ENCODE measurements at regions not wholly inside any gene's neighbourhood (a gene's known extent, or its start where the extent isn't known, plus 50 kb on each side); places are given as distances from the start of the nearest gene placed in this dataset.

DNA sequence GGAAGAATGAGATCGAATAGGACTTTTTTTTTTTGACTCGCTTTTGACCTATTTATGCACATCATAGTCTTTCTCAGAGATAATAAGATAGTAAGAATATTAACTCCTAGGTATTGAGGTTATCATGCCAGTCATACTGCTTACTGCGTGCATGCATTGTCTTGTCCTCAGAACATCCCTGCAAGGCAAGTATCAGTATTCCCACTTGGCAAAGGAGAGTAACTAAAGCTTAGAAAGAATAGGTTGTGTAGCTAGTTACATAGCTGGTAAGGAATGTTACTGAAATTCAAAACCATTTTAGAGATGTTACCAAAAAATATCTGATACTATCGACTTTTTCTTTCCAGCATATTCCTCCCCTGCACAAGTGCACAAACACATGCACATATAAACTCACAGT, 296.1 kb upstream of the CLINT1 start:
- H3K27ac Mint-ChIP-seq (ENCODE audit: low read depth) = no peak overlapping the region
- ATAC-seq (replicated peaks; ENCODE audit: extremely low read depth, poor library complexity, severe bottlenecking) = no peak
- no peaks in the 10 kb centered on the region for H3K4me1 Mint-ChIP-seq
- H3K4me3 Mint-ChIP-seq = no peak overlapping the region
- no peak for DNase-seq (ENCODE audit: low spot score in 2 of 2)
- H3K36me3 Mint-ChIP-seq (ENCODE audit: insufficient read depth) = no peaks in the 10 kb centered on the region
- H3K27me3 Mint-ChIP-seq = peaks cover 16% of the 10 kb centered on the region
- no peaks in the 10 kb centered on the region for H3K9me3 Mint-ChIP-seq

GRCh38 chr5:158154226-158155005, 295.5 kb upstream of the CLINT1 start:
- Mint-ChIP-seq H3K36me3 (ENCODE audit: insufficient read depth) (no peaks in the 10 kb centered on the region), H3K27ac (ENCODE audit: low read depth) (no peak overlapping the region), H3K4me3 (no peak overlapping the region), H3K9me3 (no peaks in the 10 kb centered on the region), H3K4me1 (no peaks in the 10 kb centered on the region), H3K27me3 (peaks cover 16% of the 10 kb centered on the region)
- DNase-seq (ENCODE audit: low spot score in 2 of 2) (no peak), ATAC-seq (replicated peaks; ENCODE audit: extremely low read depth, poor library complexity, severe bottlenecking) (no peak)

GRCh38 chr5:158153508-158153907, 294.6 kb upstream of the CLINT1 start:
- ATAC-seq (replicated peaks; ENCODE audit: extremely low read depth, poor library complexity, severe bottlenecking) (no peak), DNase-seq (ENCODE audit: low spot score in 2 of 2) (no peak)
- H3K4me3 Mint-ChIP-seq = no peak overlapping the region
- peaks cover 16% of the 10 kb centered on the region for H3K27me3 Mint-ChIP-seq
- no peak overlapping the region for H3K27ac Mint-ChIP-seq (ENCODE audit: low read depth)
- H3K36me3 Mint-ChIP-seq (ENCODE audit: insufficient read depth) = no peaks in the 10 kb centered on the region
- H3K4me1 Mint-ChIP-seq = no peaks in the 10 kb centered on the region
- H3K9me3 Mint-ChIP-seq = no peaks in the 10 kb centered on the region

DNA sequence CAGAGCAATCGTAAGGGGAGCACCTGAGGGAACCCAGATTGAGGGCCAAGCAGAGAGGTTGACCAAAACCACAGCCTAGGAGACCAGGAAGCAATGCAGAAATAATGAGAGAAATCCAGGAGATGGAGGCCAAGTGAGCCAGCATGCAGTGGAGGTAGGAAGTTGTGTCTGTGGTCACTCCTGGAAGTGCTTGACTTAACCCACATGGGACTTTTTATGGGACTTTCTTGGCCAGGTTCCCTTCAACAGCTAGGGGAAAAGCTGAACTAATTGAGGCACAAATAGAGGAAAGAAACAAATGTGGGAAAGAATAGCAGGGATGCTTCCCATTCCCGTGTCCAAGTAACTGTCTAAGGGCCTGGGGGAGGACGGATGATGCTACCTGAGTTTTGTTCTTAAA, 293.2 kb upstream of the CLINT1 start:
- no peaks in the 10 kb centered on the region for H3K4me1 Mint-ChIP-seq
- H3K9me3 Mint-ChIP-seq = no peaks in the 10 kb centered on the region
- no peak overlapping the region for H3K4me3 Mint-ChIP-seq
- H3K36me3 Mint-ChIP-seq (ENCODE audit: insufficient read depth) = no peaks in the 10 kb centered on the region
- H3K27ac Mint-ChIP-seq (ENCODE audit: low read depth) = no peak overlapping the region
- ATAC-seq (replicated peaks; ENCODE audit: extremely low read depth, poor library complexity, severe bottlenecking) (no peak), DNase-seq (ENCODE audit: low spot score in 2 of 2) (no peak)
- peaks cover 16% of the 10 kb centered on the region for H3K27me3 Mint-ChIP-seq

DNA sequence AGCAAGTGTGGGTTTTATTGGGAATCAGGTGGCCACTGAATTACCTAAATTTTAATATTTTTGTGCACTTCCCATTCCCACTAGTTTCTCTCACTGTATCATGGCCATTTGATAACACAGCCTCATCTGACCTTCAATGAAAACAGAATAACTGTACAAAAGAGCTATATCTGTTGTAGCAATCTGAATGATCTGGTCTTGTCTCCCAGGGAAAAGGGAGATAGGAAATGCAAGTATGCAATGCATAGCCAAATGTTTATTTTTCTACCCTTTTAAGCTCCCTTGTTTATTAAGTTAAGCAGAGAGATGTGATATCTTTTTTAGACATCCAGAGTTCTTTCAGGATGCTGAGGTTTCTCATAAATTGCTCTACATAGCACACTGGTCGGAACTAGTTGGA, 288.3 kb upstream of the CLINT1 start:
- H3K27ac Mint-ChIP-seq (ENCODE audit: low read depth) = no peak overlapping the region
- H3K4me1 Mint-ChIP-seq = no peaks in the 10 kb centered on the region
- H3K27me3 Mint-ChIP-seq = no peaks in the 10 kb centered on the region
- no peak overlapping the region for H3K4me3 Mint-ChIP-seq
- ATAC-seq (replicated peaks; ENCODE audit: extremely low read depth, poor library complexity, severe bottlenecking) = no peak
- no peaks in the 10 kb centered on the region for H3K36me3 Mint-ChIP-seq (ENCODE audit: insufficient read depth)
- no peaks in the 10 kb centered on the region for H3K9me3 Mint-ChIP-seq
- DNase-seq (ENCODE audit: low spot score in 2 of 2) = no peak

GRCh38 chr5:158145827-158146226, 286.9 kb upstream of the CLINT1 start:
- DNase-seq (ENCODE audit: low spot score in 2 of 2) (no peak), ATAC-seq (replicated peaks; ENCODE audit: extremely low read depth, poor library complexity, severe bottlenecking) (no peak)
- H3K4me3 Mint-ChIP-seq = no peak overlapping the region
- H3K4me1 Mint-ChIP-seq = no peaks in the 10 kb centered on the region
- no peak overlapping the region for H3K27ac Mint-ChIP-seq (ENCODE audit: low read depth)
- no peaks in the 10 kb centered on the region for H3K36me3 Mint-ChIP-seq (ENCODE audit: insufficient read depth)
- no peaks in the 10 kb centered on the region for H3K9me3 Mint-ChIP-seq
- H3K27me3 Mint-ChIP-seq = no peaks in the 10 kb centered on the region

GRCh38 chr5:158143081-158143480, 284.1 kb upstream of the CLINT1 start:
- Mint-ChIP-seq H3K27ac (ENCODE audit: low read depth) (no peak overlapping the region), H3K27me3 (peaks cover 9% of the 10 kb centered on the region), H3K4me3 (no peak overlapping the region), H3K9me3 (no peaks in the 10 kb centered on the region), H3K4me1 (no peaks in the 10 kb centered on the region), H3K36me3 (ENCODE audit: insufficient read depth) (no peaks in the 10 kb centered on the region)
- ATAC-seq (replicated peaks; ENCODE audit: extremely low read depth, poor library complexity, severe bottlenecking) (no peak), DNase-seq (ENCODE audit: low spot score in 2 of 2) (no peak)

DNA sequence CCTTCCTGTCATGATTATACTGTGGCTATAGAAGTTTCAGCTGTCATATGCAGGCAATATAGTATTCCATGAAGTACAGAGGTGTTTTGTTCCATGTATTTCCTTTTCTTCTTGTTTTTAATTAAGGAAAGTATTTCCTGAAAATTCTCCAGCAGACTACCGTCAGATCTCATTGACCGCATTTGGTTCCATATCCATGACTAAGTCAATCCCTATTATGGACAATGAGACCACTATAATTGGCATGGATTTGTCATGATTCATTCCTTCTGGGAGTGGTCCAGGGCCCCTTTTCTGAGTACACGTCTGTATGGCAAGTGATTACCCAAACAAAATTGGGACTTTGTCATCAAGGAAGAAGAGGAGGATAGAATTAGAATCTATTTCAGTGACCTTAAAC, 283.2 kb upstream of the CLINT1 start:
- DNase-seq (ENCODE audit: low spot score in 2 of 2) (no peak), ATAC-seq (replicated peaks; ENCODE audit: extremely low read depth, poor library complexity, severe bottlenecking) (no peak)
- H3K27ac Mint-ChIP-seq (ENCODE audit: low read depth) = no peak overlapping the region
- H3K9me3 Mint-ChIP-seq = no peaks in the 10 kb centered on the region
- peaks cover 9% of the 10 kb centered on the region for H3K27me3 Mint-ChIP-seq
- H3K4me3 Mint-ChIP-seq = no peak overlapping the region
- no peaks in the 10 kb centered on the region for H3K36me3 Mint-ChIP-seq (ENCODE audit: insufficient read depth)
- no peaks in the 10 kb centered on the region for H3K4me1 Mint-ChIP-seq

GRCh38 chr5:158140120-158140731, 281.3 kb upstream of the CLINT1 start:
- H3K36me3 Mint-ChIP-seq (ENCODE audit: insufficient read depth) = no peaks in the 10 kb centered on the region
- no peaks in the 10 kb centered on the region for H3K9me3 Mint-ChIP-seq
- peaks cover 9% of the 10 kb centered on the region for H3K27me3 Mint-ChIP-seq
- no peak overlapping the region for H3K27ac Mint-ChIP-seq (ENCODE audit: low read depth)
- no peak for ATAC-seq (replicated peaks; ENCODE audit: extremely low read depth, poor library complexity, severe bottlenecking)
- no peak overlapping the region for H3K4me3 Mint-ChIP-seq
- no peaks in the 10 kb centered on the region for H3K4me1 Mint-ChIP-seq
- DNase-seq (ENCODE audit: low spot score in 2 of 2) = no peak

GRCh38 chr5:158139161-158139560, 280.2 kb upstream of the CLINT1 start:
- Mint-ChIP-seq H3K36me3 (ENCODE audit: insufficient read depth) (no peaks in the 10 kb centered on the region), H3K27ac (ENCODE audit: low read depth) (no peak overlapping the region), H3K27me3 (peaks cover 18% of the 10 kb centered on the region), H3K4me3 (no peak overlapping the region), H3K4me1 (no peaks in the 10 kb centered on the region), H3K9me3 (no peaks in the 10 kb centered on the region)
- DNase-seq (ENCODE audit: low spot score in 2 of 2) = no peak
- ATAC-seq (replicated peaks; ENCODE audit: extremely low read depth, poor library complexity, severe bottlenecking) = no peak

GRCh38 chr5:158135682-158136179, 276.8 kb upstream of the CLINT1 start:
- H3K36me3 Mint-ChIP-seq (ENCODE audit: insufficient read depth) = no peaks in the 10 kb centered on the region
- ATAC-seq (replicated peaks; ENCODE audit: extremely low read depth, poor library complexity, severe bottlenecking) (no peak), DNase-seq (ENCODE audit: low spot score in 2 of 2) (no peak)
- no peaks in the 10 kb centered on the region for H3K9me3 Mint-ChIP-seq
- H3K4me1 Mint-ChIP-seq = no peaks in the 10 kb centered on the region
- no peak overlapping the region for H3K4me3 Mint-ChIP-seq
- peaks cover 26% of the 10 kb centered on the region for H3K27me3 Mint-ChIP-seq
- no peak overlapping the region for H3K27ac Mint-ChIP-seq (ENCODE audit: low read depth)

GRCh38 chr5:158133369-158133768, 274.4 kb upstream of the CLINT1 start:
- DNase-seq (ENCODE audit: low spot score in 2 of 2) = no peak
- H3K36me3 Mint-ChIP-seq (ENCODE audit: insufficient read depth) = no peaks in the 10 kb centered on the region
- H3K27me3 Mint-ChIP-seq = peaks cover 33% of the 10 kb centered on the region
- H3K9me3 Mint-ChIP-seq = no peaks in the 10 kb centered on the region
- H3K27ac Mint-ChIP-seq (ENCODE audit: low read depth) = no peak overlapping the region
- ATAC-seq (replicated peaks; ENCODE audit: extremely low read depth, poor library complexity, severe bottlenecking) = no peak
- no peak overlapping the region for H3K4me3 Mint-ChIP-seq
- H3K4me1 Mint-ChIP-seq = no peaks in the 10 kb centered on the region

- Mint-ChIP-seq H3K27ac (ENCODE audit: low read depth) (no peak overlapping the region), H3K27me3 (peaks cover 47% of the 10 kb centered on the region), H3K4me3 (no peak overlapping the region), H3K36me3 (ENCODE audit: insufficient read depth) (no peaks in the 10 kb centered on the region), H3K4me1 (no peaks in the 10 kb centered on the region), H3K9me3 (no peaks in the 10 kb centered on the region)
- no peak for ATAC-seq (replicated peaks; ENCODE audit: extremely low read depth, poor library complexity, severe bottlenecking)
- no peak for DNase-seq (ENCODE audit: low spot score in 2 of 2)
These were observed 268.6 kb upstream of the CLINT1 start for GRCh38 chr5:158127536-158127935.

All from central memory CD8-positive, alpha-beta T cell (primary cell).